Left lobe of liver (tissue), 2 donors: ENCODE measurements at regions not wholly inside any gene's neighbourhood (a gene's known extent, or its start where the extent isn't known, plus 50 kb on each side); places are given as distances from the start of the nearest gene placed in this dataset.
"Not testable (repeated sequence)": the region's sequence is repeated elsewhere in the genome, so short reads cannot be mapped to it uniquely, and the experiment has no call there.

Experiments
- ATAC-seq: fragments of 200-7000 bp; cut with Tn5 transposase; one replicate; pipeline ENCODE4 v1.9.1; 2020; ENCODE audit warnings: mild to moderate bottlenecking, moderate library complexity
- DNase-seq: peaks from one replicate; pipeline ENCODE4 v3.0.0-alpha.2; 2020; ENCODE audit warnings: low spot score
- donor health status: DM: no; HTN: no; CAD: no; lungs with moderate emphysema.
- donor health status: DM: no; HTN: yes; CAD: no.

DNA sequence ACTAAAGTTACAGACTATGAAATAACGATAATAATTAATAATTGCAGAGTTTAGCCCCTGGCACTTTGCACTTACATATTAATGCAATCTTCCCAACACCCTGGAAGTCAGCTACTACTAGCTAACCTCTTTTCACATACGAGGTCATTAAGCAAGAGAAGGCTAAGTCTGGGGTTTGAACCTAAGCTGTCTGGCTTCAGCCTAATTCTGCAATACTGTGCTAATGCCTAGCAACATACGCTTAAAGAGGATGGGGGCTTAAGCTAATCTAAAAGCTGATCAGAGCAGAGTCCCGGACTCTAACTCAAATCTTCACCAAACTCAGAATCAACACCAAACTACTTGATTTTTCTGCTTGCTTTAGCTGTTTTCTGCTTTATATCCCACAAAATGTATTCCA, 168.7 kb upstream of the GNAI1 start:
- ATAC-seq = no peak

DNA sequence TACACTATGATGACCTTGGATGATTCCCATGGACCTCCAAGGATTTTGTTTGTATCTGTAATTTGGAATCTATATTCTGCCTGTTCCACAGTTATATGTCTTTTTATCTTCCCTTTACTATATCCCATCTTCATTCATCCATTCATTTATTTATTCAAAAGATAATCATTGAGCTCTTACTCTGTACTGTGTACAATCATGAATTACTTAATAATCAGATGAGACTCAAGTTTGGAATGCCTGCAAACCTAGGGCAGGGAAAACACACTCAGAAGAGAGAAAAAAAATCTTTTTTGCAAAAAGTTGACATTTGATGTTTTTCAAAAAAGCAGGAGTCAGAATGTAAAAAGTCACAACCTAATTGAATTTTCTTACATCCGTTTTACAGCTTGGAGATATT, 170.2 kb upstream of the GNAI1 start:
- ATAC-seq (no peak), DNase-seq (no peak)

More for the DNA sequence above, 168.7 kb upstream of the GNAI1 start:
- no peak for DNase-seq

DNA sequence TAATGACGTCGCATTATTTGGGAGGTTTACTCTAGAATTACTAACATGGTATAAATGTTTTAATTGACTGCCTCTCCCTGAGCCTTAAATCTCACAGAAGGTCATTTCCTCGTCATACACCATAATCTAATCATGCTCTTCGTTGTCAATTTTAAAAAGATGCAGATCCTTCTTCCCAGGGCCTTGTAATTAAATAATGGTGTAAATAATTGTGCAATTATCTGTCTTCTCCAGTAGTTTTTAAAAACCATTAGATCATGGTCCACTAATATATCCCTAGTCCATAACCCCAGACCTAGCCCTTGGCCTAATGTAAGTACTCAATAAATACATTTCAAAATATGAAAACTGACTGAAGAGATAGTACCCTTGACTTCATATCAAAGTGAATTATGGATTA, 181.5 kb upstream of the GNAI1 start:
- ATAC-seq (no peak), DNase-seq (no peak)

DNA sequence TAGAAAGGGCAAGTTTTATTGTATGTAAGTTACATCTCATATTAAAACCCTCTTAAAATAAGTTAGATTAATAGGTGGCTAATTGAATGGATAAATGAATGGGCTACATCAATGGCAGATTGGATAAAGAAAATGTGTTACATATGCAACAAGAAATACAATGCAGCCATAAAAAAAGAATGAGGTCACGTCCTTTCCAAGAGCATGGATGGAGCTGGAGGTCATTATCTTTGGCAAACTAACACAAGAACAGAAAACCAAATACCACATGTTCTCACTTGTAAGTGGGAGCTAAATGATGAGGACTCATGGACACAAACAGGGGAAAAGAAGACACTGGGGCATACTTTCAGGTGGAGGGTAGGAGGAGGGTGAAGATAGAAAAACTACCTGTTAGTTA, 182.2 kb upstream of the GNAI1 start:
- DNase-seq = no peak
- ATAC-seq = no peak

DNA sequence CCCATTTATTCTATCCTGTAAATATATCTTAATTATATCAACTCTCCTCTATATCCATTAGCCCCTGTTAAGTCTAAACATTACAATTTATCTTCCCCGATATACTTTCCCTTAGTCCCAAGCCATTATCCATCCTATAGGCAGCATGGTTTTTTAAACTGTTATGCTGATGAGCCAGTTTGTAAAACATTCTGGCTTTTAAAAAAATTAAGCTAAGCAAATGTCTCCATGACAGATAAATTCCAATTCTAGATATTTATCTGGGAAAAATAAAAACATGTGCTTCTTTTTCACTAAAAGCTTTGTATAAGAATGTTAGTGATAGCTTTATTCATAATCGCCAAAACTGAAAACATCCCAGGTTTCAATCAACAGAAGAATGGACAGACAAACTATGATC, 183.2 kb upstream of the GNAI1 start:
- DNase-seq (no peak), ATAC-seq (no peak)

DNA sequence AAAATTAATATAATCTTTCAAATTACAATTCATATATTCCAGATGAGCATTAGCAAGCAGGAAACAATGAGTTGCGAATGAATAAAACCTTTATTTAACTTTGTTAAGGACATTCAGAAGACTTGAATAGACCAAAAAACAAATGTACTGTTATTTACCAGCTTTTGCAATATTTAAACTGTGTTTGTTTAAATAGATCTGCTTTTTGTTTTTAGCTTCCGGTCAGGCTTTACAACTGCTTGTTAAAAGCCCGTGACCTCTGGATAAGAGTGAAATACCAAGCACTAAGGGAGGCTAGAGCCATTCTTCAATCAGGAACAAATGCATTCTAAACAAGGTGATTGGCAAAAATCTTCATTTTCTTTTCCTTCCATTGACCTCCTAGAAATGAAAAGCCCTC, 184.9 kb upstream of the GNAI1 start:
- DNase-seq = no peak

DNA sequence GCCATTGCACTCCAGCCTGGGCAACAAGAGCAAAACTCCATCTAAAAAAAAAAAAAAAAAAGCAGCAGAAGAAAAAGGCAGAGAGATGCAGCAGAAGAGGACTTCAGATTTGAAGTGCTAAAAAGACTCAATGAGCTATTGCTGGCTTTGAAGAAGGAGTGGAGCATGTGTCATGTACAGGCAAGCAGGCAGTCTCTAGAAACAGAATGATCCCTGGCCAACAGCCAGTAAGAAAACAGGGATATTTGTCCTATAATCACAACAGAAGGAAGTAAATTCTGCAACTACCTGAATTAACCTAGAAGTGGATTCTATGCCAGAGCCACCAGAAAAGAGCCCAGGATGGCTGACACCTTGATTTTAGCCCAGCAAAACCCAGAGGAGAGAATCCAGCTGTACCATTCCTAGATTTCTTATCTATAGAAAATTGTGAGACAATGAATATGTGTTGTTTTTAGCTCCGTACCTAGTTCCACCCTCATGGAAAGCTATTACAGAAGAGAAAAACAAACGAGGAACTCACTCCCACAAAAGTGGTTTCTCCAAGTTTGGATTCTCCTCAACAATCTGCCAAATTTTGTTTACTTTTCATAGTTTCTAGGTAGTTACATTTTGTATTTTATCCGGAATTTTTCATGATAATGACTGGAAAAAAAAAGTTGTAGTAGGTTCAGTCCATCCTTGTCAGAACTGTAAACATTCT, 198.2 kb upstream of the GNAI1 start:
- no peak for DNase-seq
- ATAC-seq = no peak

More for the DNA sequence above, 184.9 kb upstream of the GNAI1 start:
- ATAC-seq = no peak

DNA sequence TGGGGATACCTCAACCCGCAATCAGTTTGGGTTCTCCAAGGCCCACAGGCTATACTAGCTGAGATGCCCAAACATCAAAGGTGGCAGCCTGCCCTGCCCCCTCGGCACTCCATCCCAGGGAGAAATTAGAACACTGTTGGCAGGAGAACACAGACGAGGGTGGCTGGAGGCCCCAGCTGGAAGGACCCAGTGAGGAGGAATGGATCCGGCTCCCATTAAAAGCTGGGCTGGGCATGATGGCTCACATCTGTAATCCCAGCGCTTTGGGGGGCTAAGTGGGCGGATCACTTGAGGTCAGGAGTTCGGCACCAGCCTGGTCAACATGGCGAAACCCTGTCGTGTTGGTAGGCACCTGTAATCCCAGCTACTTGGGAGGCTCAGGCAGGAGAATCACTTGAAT, 199.9 kb upstream of the GNAI1 start:
- ATAC-seq = no peak

DNA sequence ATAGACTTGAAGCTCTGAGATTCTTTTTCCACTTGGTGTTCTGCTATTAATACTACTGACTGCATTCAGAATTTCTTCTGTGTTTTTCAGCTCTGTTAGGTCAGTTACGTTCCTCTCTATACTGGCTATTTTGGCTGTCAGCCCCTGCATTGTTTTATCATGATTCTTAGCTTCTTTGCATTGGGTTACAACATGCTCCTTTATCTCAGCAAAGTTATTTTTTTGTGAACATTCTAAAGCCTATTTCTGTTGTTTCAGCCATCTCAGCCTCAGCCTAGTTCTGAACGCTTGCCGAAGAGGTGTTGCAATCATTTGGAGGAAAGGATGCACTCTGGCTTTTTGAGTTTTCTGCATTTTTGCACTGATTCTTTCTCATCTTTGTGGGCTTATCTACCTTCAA, 201.5 kb upstream of the GNAI1 start:
- no peak for ATAC-seq
- no peak for DNase-seq

More for the DNA sequence above, 199.9 kb upstream of the GNAI1 start:
- DNase-seq = no peak

DNA sequence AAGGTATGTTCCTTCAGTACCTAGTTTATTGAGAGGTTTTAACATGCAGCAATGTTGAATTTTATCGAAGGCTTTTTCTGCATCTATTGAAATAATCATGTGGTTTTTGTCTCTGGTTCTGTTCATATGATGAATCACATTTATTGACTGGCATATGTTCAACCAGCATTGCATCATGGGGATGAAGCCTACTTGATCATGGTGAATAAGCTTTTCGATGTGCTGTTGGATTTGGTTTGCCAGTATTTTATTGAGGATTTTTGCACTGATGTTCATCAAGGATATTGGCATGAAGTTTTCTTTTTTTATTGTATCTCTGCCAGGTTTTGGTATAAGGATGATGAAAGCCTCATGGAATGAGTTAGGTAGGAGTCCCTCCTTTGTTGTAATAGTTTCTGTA, 204.0 kb upstream of the GNAI1 start:
- no peak for ATAC-seq
- no peak for DNase-seq

DNA sequence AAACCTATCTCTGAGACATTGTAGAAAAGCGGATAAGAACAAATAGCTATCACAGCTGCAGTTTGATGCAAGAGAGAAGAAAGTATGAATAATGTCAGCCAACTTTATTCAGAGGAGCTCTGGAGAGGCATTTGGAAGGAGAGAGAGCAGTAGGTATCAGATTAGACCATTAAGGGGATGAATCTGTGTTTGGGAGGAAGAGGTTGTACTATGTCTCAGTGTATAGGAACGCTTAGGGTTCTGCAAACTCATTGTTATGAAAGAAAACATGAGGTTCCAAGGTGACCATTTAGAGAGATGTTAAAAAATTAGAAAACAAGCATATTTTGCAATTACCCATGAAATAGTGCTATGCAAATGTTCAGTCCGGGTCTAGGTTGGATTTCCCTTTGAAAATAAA, 207.5 kb upstream of the GNAI1 start:
- DNase-seq = no peak
- ATAC-seq = no peak

DNA sequence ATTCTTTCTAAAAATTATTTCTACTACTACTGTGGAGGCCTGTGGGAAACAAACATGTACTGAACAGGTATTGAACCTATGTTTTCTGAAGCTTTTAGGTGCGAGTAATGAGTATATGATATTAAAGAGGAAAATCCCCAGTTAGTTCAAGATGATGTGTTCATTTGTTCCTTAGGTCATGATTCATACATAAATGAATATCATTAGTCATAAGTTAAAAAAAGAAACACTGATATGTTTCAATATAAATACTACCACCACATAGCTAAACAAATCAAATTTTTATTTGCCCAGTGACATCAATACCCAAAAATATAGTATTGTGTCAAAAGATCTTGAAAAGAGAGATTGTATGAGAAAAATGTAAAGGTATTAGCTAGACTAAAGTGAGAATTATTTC, 210.7 kb upstream of the GNAI1 start:
- DNase-seq = no peak
- no peak for ATAC-seq

DNA sequence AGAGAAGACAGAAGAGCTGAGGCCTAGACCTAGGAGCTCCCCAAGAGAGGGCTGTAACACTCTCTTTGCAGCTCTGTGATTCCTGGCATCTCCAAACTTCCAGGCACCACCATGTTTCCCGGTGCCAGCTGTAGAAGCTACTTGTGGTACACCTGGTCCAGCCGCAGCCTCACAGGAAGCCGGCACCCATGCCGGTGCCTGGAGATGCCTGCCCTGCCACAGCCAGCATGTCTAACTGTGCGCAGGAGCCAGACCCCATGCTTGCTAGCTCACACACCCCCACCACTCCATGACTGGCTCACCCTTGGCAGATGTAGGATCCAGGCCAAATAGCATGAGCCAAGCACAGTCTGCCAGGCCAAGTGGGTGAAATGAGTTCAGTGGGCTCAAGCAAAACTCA, 211.7 kb upstream of the GNAI1 start:
- ATAC-seq = no peak
- DNase-seq = no peak

DNA sequence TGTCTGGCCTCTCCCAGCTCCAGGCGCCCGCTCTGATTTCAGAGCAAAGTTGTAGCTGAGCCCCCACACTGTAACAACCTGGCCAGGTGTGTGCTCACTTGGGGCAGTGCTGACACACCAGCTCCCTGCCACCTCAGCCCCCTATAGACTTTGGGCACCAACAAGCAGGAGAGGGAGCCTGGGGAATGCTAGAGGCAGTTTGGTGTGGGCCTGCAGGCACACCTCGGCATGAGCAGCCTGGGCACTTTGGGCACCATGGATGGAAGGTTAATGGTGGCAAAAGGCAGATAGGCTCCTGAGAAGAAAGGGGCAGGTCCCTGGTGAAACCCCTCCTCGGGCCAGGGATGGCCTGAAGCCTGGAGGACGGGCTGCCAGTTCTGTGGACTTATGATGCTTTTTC, 212.7 kb upstream of the GNAI1 start:
- DNase-seq (no peak), ATAC-seq (no peak)

DNA sequence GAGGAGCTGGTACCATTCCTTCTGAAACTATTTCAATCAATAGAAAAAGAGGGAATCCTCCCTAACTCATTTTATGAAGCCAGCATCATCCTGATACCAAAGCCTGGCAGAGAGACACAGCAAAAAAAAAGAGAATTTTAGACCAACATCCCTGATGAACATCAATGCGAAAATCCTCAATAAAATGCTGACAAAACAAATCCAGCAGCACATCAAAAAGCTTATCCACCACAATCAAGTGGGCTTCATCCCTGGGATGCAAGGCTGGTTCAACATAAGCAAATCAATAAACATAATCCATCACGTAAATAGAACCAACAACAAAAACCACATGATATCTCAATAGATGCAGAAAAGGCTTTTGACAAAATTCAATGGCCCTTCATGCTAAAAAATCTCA, 216.0 kb upstream of the GNAI1 start:
- DNase-seq, ATAC-seq: not testable (repeated sequence)

DNA sequence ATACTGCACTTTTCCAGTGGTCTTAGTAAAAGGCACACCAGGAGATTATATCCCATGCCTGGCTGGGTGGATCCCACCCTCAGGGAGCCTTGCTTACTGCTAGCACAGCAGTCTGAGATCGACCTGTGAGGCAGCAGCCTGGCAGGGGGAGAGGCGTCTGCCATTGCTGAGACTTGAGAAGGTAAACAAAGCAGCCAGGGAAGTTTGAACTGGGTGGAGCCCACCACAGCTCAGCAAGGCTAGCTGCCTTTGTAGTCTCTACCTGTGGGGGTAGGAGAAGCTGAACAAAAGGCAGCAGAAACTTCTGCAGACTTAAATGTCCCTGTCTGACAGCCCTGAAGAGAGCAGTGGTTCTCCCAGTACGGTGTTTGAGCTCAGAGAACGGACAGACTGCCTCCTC, 219.3 kb upstream of the GNAI1 start:
- not testable (repeated sequence) for DNase-seq, ATAC-seq

DNA sequence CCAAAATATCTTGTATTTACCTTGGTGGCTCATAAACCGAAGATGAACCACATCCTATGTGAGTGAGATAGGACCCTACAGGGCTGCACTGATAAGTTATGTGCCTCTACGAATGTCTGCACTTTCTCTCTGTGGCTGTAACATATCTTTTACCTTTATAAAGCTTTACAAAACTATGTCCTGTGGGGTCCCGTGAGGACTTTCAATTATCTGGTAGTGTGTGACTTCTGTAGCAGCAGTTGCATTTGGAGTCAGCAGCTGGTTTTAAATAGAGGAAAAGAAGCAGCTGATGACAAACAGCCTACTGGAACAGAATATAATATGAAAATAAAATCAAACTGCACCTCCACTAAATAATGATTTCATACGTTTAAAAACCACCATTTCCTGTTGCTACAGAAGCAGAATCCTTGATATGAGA, 222.4 kb upstream of the GNAI1 start:
- no peak for DNase-seq
- no peak for ATAC-seq

DNA sequence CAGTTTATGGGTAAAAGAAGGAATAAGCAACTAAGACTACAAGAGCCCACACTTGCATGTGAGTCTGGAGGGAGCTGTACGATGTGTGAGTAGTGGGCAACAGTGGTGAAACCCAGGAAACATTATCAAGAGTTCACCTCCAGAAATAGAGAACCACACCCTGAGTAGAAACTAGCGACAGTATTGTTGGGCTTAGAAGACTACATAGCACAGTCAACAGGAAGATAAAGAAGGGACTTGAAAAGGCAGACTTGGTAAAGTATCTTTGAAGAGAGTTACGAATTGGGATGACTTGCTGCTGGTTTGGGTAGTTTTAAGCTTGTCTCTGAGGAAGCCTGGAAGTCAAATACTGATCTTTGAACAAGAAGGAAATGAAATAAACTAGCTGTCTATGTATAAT, 223.2 kb upstream of the GNAI1 start:
- no peak for DNase-seq

DNA sequence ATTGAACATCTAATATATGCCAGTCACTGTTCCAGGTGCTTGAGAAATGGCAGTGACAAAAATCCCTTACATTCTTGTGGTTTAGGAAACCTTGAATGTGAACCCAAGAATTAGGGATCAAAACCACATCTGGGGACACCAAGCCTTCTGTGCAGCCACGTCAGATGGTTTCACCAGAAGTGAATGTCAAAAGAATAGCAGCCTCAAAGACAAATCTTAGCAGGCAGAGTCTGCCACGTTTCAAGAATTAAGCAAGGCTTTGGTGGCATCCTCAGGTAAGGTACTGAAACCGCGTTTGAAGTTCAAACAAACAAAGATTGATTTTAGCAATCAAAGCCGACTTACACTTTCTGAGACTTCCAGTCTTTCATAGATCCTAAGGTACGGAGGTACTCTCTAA, 225.5 kb upstream of the GNAI1 start:
- ATAC-seq = no peak

More for the DNA sequence above, 223.2 kb upstream of the GNAI1 start:
- ATAC-seq = no peak

DNA sequence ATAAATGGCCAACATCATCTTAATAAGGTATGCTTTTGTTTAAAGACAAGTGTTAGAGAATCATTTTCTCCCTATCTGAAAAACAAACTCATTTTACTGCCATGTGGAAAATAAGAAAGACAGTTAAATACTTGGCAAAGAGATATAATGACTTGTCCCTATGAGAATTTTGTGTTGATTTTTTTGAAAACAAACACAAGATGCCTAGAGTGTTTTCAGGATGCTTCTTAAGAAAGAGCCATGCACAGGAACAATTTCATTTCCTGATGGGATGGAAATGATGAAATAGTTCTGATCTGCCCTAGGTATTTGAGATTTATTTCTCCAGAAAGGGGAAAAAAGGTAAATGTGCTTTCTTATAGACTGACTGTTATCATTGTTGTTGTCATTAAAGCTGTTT, 237.5 kb upstream of the GNAI1 start:
- DNase-seq (no peak), ATAC-seq (no peak)

More for the DNA sequence above, 225.5 kb upstream of the GNAI1 start:
- no peak for DNase-seq

DNA sequence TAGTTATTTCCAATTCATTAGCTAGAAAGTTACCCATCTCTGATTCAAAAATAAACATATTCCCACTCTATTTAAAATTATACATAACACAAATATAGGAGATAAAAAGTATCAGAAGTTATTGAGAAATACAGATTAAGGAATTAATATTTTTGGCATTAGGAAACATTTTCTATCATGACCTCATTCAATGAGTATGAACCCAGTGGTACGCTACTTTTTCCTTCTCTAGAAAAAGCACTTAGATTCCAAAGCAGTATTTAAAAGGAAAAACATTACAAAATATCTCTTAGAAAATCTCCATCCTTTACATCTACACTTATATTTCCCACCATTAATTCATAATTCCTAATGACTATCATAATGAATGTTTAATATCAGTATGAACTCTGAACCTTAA, 240.6 kb upstream of the GNAI1 start:
- ATAC-seq (no peak), DNase-seq (no peak)

DNA sequence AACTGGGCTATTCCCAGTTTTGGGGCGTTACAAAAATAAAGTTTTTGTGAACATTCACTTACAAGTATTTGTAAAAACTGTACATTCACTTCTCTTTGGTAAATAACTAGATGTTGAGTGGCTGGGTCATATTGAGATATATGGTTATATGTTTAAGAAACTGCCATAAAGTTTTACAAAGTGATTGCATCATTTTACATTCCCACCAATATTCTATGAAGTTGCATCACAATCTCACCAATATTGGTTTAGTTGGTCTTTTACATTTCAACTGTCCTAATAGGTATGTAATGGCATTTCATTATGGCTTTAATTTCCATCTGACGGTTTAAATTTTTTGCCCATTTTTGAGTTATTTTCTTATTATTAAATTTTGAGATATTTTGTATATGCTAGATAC, 251.7 kb upstream of the GNAI1 start:
- ATAC-seq = no peak

DNA sequence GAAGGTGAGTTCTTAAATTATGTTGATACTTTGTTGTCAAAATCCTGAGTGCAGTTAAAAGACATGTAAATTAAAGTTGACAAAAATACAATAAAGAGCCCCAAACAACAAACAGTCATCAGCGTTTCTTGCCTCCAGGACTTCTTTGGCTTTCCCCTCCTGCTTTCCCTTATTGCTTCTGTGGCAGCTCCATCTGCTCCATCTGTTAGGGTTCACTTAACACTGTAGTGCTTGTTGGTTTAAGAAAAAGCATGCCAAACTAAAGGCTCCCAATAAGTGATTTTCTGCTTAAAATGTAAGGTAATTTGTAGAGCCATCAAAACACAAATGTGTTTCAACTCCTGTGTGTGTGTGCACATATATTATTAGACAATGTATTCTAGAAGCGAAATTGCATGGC, 254.3 kb upstream of the GNAI1 start:
- no peak for ATAC-seq
- no peak for DNase-seq

More for the DNA sequence above, 251.7 kb upstream of the GNAI1 start:
- DNase-seq = no peak
